SK-N-SH treated with all-trans-retinoic acid at 6 μM for 48 hours (cell line): ENCODE measurements at regions not wholly inside any gene's neighbourhood (a gene's known extent, or its start where the extent isn't known, plus 50 kb on each side); places are given as distances from the start of the nearest gene placed in this dataset.

Experiments used
- RARB ChIP-seq: fragments of 250-450 bp; sonication (Bioruptor Pico); IDR thresholded peaks from 2 replicates; pipeline ENCODE4 v1.8.0; 2021; ENCODE audit warnings: mild to moderate bottlenecking, moderate library complexity
- TOX ChIP-seq: fragments of 250-450 bp; sonication (Bioruptor Pico); IDR thresholded peaks from 2 replicates; pipeline ENCODE4 v1.8.0; 2021; ENCODE audit warnings: mild to moderate bottlenecking, moderate library complexity, borderline replicate concordance
- TSHZ2 ChIP-seq: fragments of 250-450 bp; sonication (Bioruptor Pico); IDR thresholded peaks from 2 replicates; pipeline ENCODE4 v1.5.0; 2020; ENCODE audit warnings: mild to moderate bottlenecking, moderate library complexity

GRCh38 chr7:23963461-23964165 is 253.6 kb downstream of the STK31 start:
- TF ChIP-seq RARB (CRISPR knock-in tag) (no peak), TSHZ2 (CRISPR knock-in tag) (no peak), TOX (CRISPR knock-in tag) (no peak)
